ENCODE measurements at regions not wholly inside any gene's neighbourhood (a gene's known extent, or its start where the extent isn't known, plus 50 kb on each side); places are given as distances from the start of the nearest gene placed in this dataset.

DNA sequence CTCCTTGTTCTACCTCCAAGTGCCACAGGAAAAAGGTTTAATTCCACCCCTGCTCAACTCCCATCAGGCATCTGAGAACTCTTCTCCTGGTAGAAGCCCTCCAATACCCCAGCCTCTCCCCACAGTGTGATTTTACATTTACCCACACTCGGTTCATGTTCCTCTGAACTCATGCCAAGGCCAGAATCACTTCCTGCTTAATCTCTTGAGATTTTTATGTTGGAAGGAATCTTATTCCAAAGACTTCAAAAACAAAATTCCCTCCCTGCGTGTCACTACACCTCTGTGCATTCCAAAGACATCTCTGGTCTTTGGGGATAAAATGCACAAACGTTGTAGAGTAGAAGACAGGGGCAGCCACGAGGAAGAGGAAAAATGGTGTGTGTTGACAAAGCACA, 186.8 kb downstream of the ACTL7B start:
- DNase-seq = no peak
- Mint-ChIP-seq H3K4me3 (no peak overlapping the region), H3K4me1 (no peaks in the 10 kb centered on the region), H3K9me3 (no peaks in the 10 kb centered on the region), H3K27me3 (ENCODE audit: low read depth, poor library complexity) (peaks cover 14% of the 10 kb centered on the region), H3K36me3 (ENCODE audit: low read depth) (no peaks in the 10 kb centered on the region), H3K27ac (no peak overlapping the region)
- TF ChIP-seq CTCF (IDR thresholded peaks at IDR 0.05) = no peak

- Mint-ChIP-seq H3K4me3 (no peak overlapping the region), H3K9me3 (no peaks in the 10 kb centered on the region), H3K36me3 (ENCODE audit: low read depth) (no peaks in the 10 kb centered on the region), H3K27me3 (ENCODE audit: low read depth, poor library complexity) (peaks cover 14% of the 10 kb centered on the region), H3K4me1 (no peaks in the 10 kb centered on the region), H3K27ac (no peak overlapping the region)
- TF ChIP-seq CTCF (IDR thresholded peaks at IDR 0.05) = no peak
- no peak for DNase-seq
Measured at GRCh38 chr9:108668191-108668937, 187.4 kb downstream of the ACTL7B start.

DNA sequence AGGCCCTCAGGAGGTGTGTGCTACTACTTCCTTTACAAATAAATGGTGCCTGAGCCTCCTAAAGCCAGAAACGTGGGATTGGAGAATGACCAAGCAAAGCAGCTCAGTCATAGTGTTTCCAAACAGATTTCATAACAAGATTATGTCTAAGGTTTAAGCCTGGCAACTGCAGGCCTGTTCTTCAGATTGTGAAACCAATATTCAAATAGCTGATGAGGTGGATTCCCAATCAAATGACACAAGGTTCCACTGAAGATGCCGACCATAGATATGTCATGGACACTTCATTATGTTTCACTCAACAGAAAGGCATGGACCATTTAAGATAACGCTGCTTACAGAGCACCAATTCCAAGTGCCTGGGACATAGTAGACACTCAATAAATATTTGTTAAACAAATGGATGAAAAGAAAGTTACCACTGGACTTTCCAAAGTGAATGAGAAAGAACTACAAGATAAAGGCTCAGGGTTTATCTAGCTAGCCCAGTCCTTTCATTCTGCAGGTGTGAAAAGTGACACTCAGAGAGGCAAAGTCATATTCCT, 189.5 kb downstream of the ACTL7B start:
- H3K4me1 Mint-ChIP-seq = no peaks in the 10 kb centered on the region
- no peak for DNase-seq
- H3K4me3 Mint-ChIP-seq = no peak overlapping the region
- peaks cover 12% of the 10 kb centered on the region for H3K27me3 Mint-ChIP-seq (ENCODE audit: low read depth, poor library complexity)
- no peak for TF ChIP-seq CTCF (IDR thresholded peaks at IDR 0.05)
- peaks cover 5% of the 10 kb centered on the region for H3K9me3 Mint-ChIP-seq
- no peak overlapping the region for H3K27ac Mint-ChIP-seq
- H3K36me3 Mint-ChIP-seq (ENCODE audit: low read depth) = no peaks in the 10 kb centered on the region

- DNase-seq = no peak
- Mint-ChIP-seq H3K27ac (no peak overlapping the region), H3K27me3 (ENCODE audit: low read depth, poor library complexity) (peaks cover 6% of the 10 kb centered on the region), H3K36me3 (ENCODE audit: low read depth) (no peaks in the 10 kb centered on the region), H3K9me3 (peaks cover 11% of the 10 kb centered on the region), H3K4me1 (no peaks in the 10 kb centered on the region), H3K4me3 (no peak overlapping the region)
- no peak for TF ChIP-seq CTCF (IDR thresholded peaks at IDR 0.05)
Measured at GRCh38 chr9:108665521-108666239, 190.1 kb downstream of the ACTL7B start.

DNA sequence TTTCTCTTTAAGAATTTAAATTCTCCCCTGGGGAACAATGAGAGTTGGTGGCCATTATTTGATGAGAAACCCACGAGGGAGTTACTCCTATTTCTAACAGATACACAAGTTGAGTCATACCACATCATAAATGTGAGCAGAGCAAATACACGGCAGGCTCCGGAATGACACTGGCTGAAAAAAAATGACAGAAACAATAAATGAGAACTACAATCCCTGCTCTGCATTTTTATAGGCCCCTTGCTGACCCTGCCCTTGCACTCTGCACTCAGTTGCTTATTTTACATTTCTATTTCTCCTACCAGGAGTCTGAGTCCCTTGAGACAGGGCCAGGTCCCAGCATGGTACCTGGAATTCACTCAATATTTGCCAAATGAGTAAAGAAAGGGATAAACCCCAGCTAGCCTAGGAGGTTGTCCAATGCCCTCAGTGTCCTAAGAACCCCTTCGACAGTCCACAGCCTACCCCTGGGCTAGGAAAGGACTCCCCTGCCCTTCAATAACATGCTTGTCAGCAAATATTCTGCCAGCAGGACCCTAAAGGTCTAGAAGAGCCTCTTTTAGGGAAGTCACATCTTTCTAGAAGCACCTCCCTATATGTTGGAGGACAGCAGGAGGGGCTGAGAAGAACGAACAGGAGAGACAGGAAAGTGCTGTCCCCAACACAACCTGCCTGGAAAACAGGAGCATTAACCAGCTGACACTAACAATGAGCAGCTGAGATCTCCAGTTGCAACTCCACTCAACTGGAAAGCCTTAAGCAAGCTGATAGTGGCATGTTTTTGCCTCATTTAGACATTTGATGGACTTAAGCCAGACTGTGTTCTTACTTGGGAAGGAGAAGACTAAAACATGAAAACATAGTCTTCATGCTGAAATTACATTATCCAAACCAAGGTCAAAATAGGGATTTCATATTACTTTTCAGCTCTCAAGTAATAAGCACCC, 191.2 kb downstream of the ACTL7B start:
- H3K27me3 Mint-ChIP-seq (ENCODE audit: low read depth, poor library complexity) = peaks cover 4% of the 10 kb centered on the region

More for the DNA sequence above, 191.2 kb downstream of the ACTL7B start:
- Mint-ChIP-seq H3K36me3 (ENCODE audit: low read depth) (no peaks in the 10 kb centered on the region), H3K4me1 (no peaks in the 10 kb centered on the region), H3K27ac (no peak overlapping the region), H3K4me3 (no peak overlapping the region), H3K9me3 (peaks cover 22% of the 10 kb centered on the region)
- TF ChIP-seq CTCF (IDR thresholded peaks at IDR 0.05) = no peak
- DNase-seq = no peak

Measured in nephron progenitor cell (in vitro differentiated cells).